Testis (tissue), 2 donors: ENCODE measurements at regions not wholly inside any gene's neighbourhood (a gene's known extent, or its start where the extent isn't known, plus 50 kb on each side); places are given as distances from the start of the nearest gene placed in this dataset.

Source experiments
- CTCF ChIP-seq, 3 experiments: fragments of 450-650 bp in 2 of 3; fragments of 200-600 bp in 1 of 3; sonication (generic) in 1 of 3; IDR thresholded peaks; one replicate each; pipeline ENCODE4 v1.5.1; 2016 to 2019; ENCODE audit warnings: antibody characterized with exemption in 3 of 3, mild to moderate bottlenecking in 2 of 3, moderate library complexity in 1 of 3
- POLR2A ChIP-seq: fragments of 450-650 bp; IDR thresholded peaks from one replicate; pipeline ENCODE4 v1.6.1; 2017; ENCODE audit warnings: antibody characterized with exemption, mild to moderate bottlenecking, moderate library complexity

- TF ChIP-seq CTCF (IDR thresholded peaks at IDR 0.05) (no peak), POLR2A (no peak)
Observed at GRCh38 chr4:66964467-66964866, 580.8 kb downstream of the CENPC start.
